NCI-H774 (cell line): ENCODE measurements at regions not wholly inside any gene's neighbourhood (a gene's known extent, or its start where the extent isn't known, plus 50 kb on each side); places are given as distances from the start of the nearest gene placed in this dataset.
"Not testable (repeated sequence)": the region's sequence is repeated elsewhere in the genome, so short reads cannot be mapped to it uniquely, and the experiment has no call there.

Source experiments
- DNase-seq: peaks from one replicate; lab custom pipeline; 2025; lab: John Stamatoyannopoulos, UW

- no peak for DNase-seq
Observed at GRCh38 chr4:85165808-85166207, 199.3 kb upstream of the WDFY3 start.

- no peak for DNase-seq
Observed at GRCh38 chr4:85166318-85166717, 199.8 kb upstream of the WDFY3 start.

GRCh38 chr4:85168234-85168834 is 201.8 kb upstream of the WDFY3 start:
- DNase-seq, result no peak

GRCh38 chr4:85170241-85170640 is 203.8 kb upstream of the WDFY3 start:
- DNase-seq, result no peak

- no peak for DNase-seq
Observed at GRCh38 chr4:85175190-85175589, 208.7 kb upstream of the WDFY3 start.

- no peak for DNase-seq
Observed at GRCh38 chr4:85177092-85177491, 210.6 kb upstream of the WDFY3 start.

GRCh38 chr4:85177679-85178078 is 211.2 kb upstream of the WDFY3 start:
- DNase-seq, result no peak

- no peak for DNase-seq
Observed at GRCh38 chr4:85180533-85180932, 214.0 kb upstream of the WDFY3 start.

GRCh38 chr4:85187106-85187505 is 220.6 kb upstream of the WDFY3 start:
- DNase-seq, result no peak

- DNase-seq, result not testable (repeated sequence)
Observed at GRCh38 chr4:85196015-85196414, 229.5 kb upstream of the WDFY3 start.

- no peak for DNase-seq
Observed at GRCh38 chr4:85200106-85200505, 233.6 kb upstream of the WDFY3 start.

GRCh38 chr4:85209161-85209560 is 242.7 kb upstream of the WDFY3 start:
- no peak for DNase-seq

- no peak for DNase-seq
Observed at GRCh38 chr4:85210353-85210752, 243.9 kb upstream of the WDFY3 start.

GRCh38 chr4:85216571-85216970 is 250.1 kb upstream of the WDFY3 start:
- not testable (repeated sequence) for DNase-seq

GRCh38 chr4:85218756-85219155 is 252.3 kb upstream of the WDFY3 start:
- no peak for DNase-seq

- no peak for DNase-seq
Observed at GRCh38 chr4:85221606-85222005, 253.3 kb upstream of the ARHGAP24 start.

- no peak for DNase-seq
Observed at GRCh38 chr4:85222561-85222960, 252.4 kb upstream of the ARHGAP24 start.

GRCh38 chr4:85228264-85228663 is 246.7 kb upstream of the ARHGAP24 start:
- no peak for DNase-seq

GRCh38 chr4:85233516-85233915 is 241.4 kb upstream of the ARHGAP24 start:
- no peak for DNase-seq

- DNase-seq, result no peak
Observed at GRCh38 chr4:85243857-85244256, 231.1 kb upstream of the ARHGAP24 start.

GRCh38 chr4:85244638-85245037 is 230.3 kb upstream of the ARHGAP24 start:
- no peak for DNase-seq

- no peak for DNase-seq
Observed at GRCh38 chr4:85246055-85246454, 228.9 kb upstream of the ARHGAP24 start.

- no peak for DNase-seq
Observed at GRCh38 chr4:85250852-85251251, 224.1 kb upstream of the ARHGAP24 start.

GRCh38 chr4:85257817-85258370 is 217.1 kb upstream of the ARHGAP24 start:
- no peak for DNase-seq
